ENCODE measurements at regions not wholly inside any gene's neighbourhood (a gene's known extent, or its start where the extent isn't known, plus 50 kb on each side); places are given as distances from the start of the nearest gene placed in this dataset.

- peaks cover 0 to 2% (median 0%) of the 10 kb centered on the region in 7 donors for H3K9me3 Mint-ChIP-seq
- Histone ChIP-seq H3K4me2 (replicated peaks; ENCODE audit: extremely low read depth, low read length, poor library complexity, severe bottlenecking) (peak overlapping the region; percentile 57), H3K27me3 (ENCODE audit: control insufficient read depth in 2 of 2, insufficient read depth in 2 of 2, low read length in 2 of 2) (no peaks in the 10 kb centered on the region), H3K4me3 (replicated peaks in 1 of 3; ENCODE audit: low read depth in 2 of 3, low read length in 3 of 3) (peak overlapping the region; percentile 9 to 48 (median 20)), H3K9me3 (replicated peaks in 1 of 2; ENCODE audit: control insufficient read depth in 1 of 2, insufficient read depth in 1 of 2, low read length in 2 of 2) (no peaks in the 10 kb centered on the region), H3K36me3 (replicated peaks in 1 of 2; ENCODE audit: control insufficient read depth in 1 of 2, insufficient read depth in 2 of 2, low read length in 2 of 2) (no peaks in the 10 kb centered on the region), H3K79me2 (ENCODE audit: insufficient read depth, low read length) (no peaks in the 10 kb centered on the region), H2AFZ (ENCODE audit: insufficient read depth, low read depth, low read length, poor library complexity, severe bottlenecking) (peak overlapping the region; percentile 24), H3K27ac (ENCODE audit: low read depth in 1 of 2, low read length in 2 of 2) (peak overlapping the region; percentile 85 to 97), H3K4me1 (ENCODE audit: control insufficient read depth in 1 of 2, insufficient read depth in 2 of 2, low read length in 2 of 2) (peaks cover 57 to 67% of the 10 kb centered on the region in 2 donors), H4K20me1 (ENCODE audit: insufficient read depth, low read length) (no peaks in the 10 kb centered on the region), H3K9ac (ENCODE audit: insufficient read depth, low read length, poor library complexity, severe bottlenecking) (peak overlapping the region; percentile 70)
- peak overlapping the region; percentile 96 to 99 (median 98) for H3K27ac Mint-ChIP-seq
- 0% methylated on average over 2 of the region's 9 CpGs for WGBS (ENCODE audit: insufficient coverage)
- peak overlapping the region; percentile 62 to 81 for H3K4me3 Mint-ChIP-seq
- peak; percentile 84 to 94 (median 93) for DNase-seq
- peaks cover 0 to 2% (median 0%) of the 10 kb centered on the region in 3 donors for H3K27me3 Mint-ChIP-seq (ENCODE audit: low read depth in 3 of 3)
- H3K4me1 Mint-ChIP-seq = peaks cover 70% of the 10 kb centered on the region
- no peak for TF ChIP-seq CTCF (IDR thresholded peaks at IDR 0.05)
- peaks cover 0 to 5% of the 10 kb centered on the region in 2 donors for H3K36me3 Mint-ChIP-seq
- intact Hi-C loops (cut with micrococcal nuclease) = loop anchor here in 1 of 2 donors (10.0 kb wide), 1 partner anchor 116 kb away; the partner anchor contains the start of gene PELI1
Observed at GRCh38 chr2:64260817-64261216, 116.6 kb upstream of the PELI1 start.

- intact Hi-C loops (cut with micrococcal nuclease) = loop anchor here in 1 of 2 donors (10.0 kb wide), 1 partner anchor 117 kb away; the partner anchor contains the start of gene PELI1
- peak overlapping the region; percentile 73 to 99 (median 96) for H3K27ac Mint-ChIP-seq
- TF ChIP-seq CTCF (IDR thresholded peaks at IDR 0.05) = no peak
- Histone ChIP-seq H4K20me1 (ENCODE audit: insufficient read depth, low read length) (no peaks in the 10 kb centered on the region), H2AFZ (ENCODE audit: insufficient read depth, low read depth, low read length, poor library complexity, severe bottlenecking) (no peak overlapping the region), H3K4me1 (ENCODE audit: control insufficient read depth in 1 of 2, insufficient read depth in 2 of 2, low read length in 2 of 2) (peaks cover 57 to 67% of the 10 kb centered on the region in 2 donors), H3K27me3 (ENCODE audit: control insufficient read depth in 2 of 2, insufficient read depth in 2 of 2, low read length in 2 of 2) (no peaks in the 10 kb centered on the region), H3K4me3 (replicated peaks in 1 of 3; ENCODE audit: low read depth in 2 of 3, low read length in 3 of 3) (no peak overlapping the region), H3K27ac (ENCODE audit: low read depth in 1 of 2, low read length in 2 of 2) (peak overlapping the region in 1 of 2 donors; percentile 97), H3K36me3 (replicated peaks in 1 of 2; ENCODE audit: control insufficient read depth in 1 of 2, insufficient read depth in 2 of 2, low read length in 2 of 2) (no peaks in the 10 kb centered on the region), H3K79me2 (ENCODE audit: insufficient read depth, low read length) (no peaks in the 10 kb centered on the region), H3K4me2 (replicated peaks; ENCODE audit: extremely low read depth, low read length, poor library complexity, severe bottlenecking) (peak overlapping the region; percentile 6), H3K9me3 (replicated peaks in 1 of 2; ENCODE audit: control insufficient read depth in 1 of 2, insufficient read depth in 1 of 2, low read length in 2 of 2) (no peaks in the 10 kb centered on the region), H3K9ac (ENCODE audit: insufficient read depth, low read length, poor library complexity, severe bottlenecking) (no peak overlapping the region)
- H3K9me3 Mint-ChIP-seq = peaks cover 0 to 2% (median 0%) of the 10 kb centered on the region in 7 donors
- WGBS (ENCODE audit: insufficient coverage) = no CpG with 5 or more reads among the region's 3 CpGs
- H3K36me3 Mint-ChIP-seq = peaks cover 0 to 4% of the 10 kb centered on the region in 2 donors
- H3K4me3 Mint-ChIP-seq = no peak overlapping the region
- no peak for DNase-seq
- peaks cover 0 to 2% (median 0%) of the 10 kb centered on the region in 3 donors for H3K27me3 Mint-ChIP-seq (ENCODE audit: low read depth in 3 of 3)
- H3K4me1 Mint-ChIP-seq = peaks cover 70% of the 10 kb centered on the region
Observed at GRCh38 chr2:64262071-64262470, 117.9 kb upstream of the PELI1 start.
